GM10266 (cell line): ENCODE measurements at regions not wholly inside any gene's neighbourhood (a gene's known extent, or its start where the extent isn't known, plus 50 kb on each side); places are given as distances from the start of the nearest gene placed in this dataset.

Source experiments
- DNase-seq: peaks from one replicate; pipeline ENCODE4 v3.0.0; 2012; ENCODE audit errors: extremely low spot score
- CTCF ChIP-seq: IDR thresholded peaks from 2 replicates; pipeline ENCODE4 v1.5.1; 2012; ENCODE audit warnings: mild to moderate bottlenecking, low read depth; ENCODE audit not compliant: control insufficient read depth, insufficient read depth; ENCODE audit errors: missing control alignments

GRCh38 chr2:7241041-7241745, 324.0 kb downstream of the RNF144A start:
- no peak for DNase-seq
- no peak for TF ChIP-seq CTCF

GRCh38 chr2:7242189-7242867, 325.1 kb downstream of the RNF144A start:
- no peak for TF ChIP-seq CTCF
- no peak for DNase-seq

- TF ChIP-seq CTCF, result no peak
- DNase-seq, result no peak
These were observed 326.1 kb downstream of the RNF144A start for GRCh38 chr2:7243276-7243675.

- TF ChIP-seq CTCF, result no peak
- DNase-seq, result no peak
These were observed 339.2 kb downstream of the RNF144A start for GRCh38 chr2:7256377-7256776.

GRCh38 chr2:7262727-7263126, 345.5 kb downstream of the RNF144A start:
- no peak for DNase-seq
- TF ChIP-seq CTCF, result no peak

- DNase-seq, result no peak
- no peak for TF ChIP-seq CTCF
These were observed 347.6 kb downstream of the RNF144A start for GRCh38 chr2:7264791-7265190.

GRCh38 chr2:7265286-7265685, 348.1 kb downstream of the RNF144A start:
- TF ChIP-seq CTCF, result no peak
- DNase-seq, result no peak
